ENCODE measurements at regions not wholly inside any gene's neighbourhood (a gene's known extent, or its start where the extent isn't known, plus 50 kb on each side); places are given as distances from the start of the nearest gene placed in this dataset.

DNA sequence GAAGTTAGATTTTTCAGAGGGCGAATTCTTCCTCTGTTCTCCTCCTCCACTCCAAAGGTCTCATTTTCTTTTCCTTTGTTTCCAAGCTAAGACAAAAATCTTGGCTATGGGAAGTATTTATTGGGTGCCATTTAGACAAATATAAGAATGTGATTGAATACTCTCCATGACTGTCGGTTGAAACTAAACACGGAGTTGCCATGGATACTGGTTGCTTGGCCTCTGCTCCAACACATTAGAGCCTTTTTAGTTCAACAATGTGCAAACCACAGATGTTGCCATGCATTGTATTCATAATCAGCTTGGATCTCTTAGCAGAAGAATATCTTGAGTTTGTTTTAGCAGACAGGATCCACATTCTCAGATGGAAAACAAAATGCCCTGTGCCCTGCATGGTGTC is 366.5 kb upstream of the LCORL start:
- Histone ChIP-seq H3K9me3 (ENCODE audit: control insufficient read depth, low read depth, low read length) (no peaks in the 10 kb centered on the region), H2BK20ac (ENCODE audit: low read depth, low read length, poor library complexity, severe bottlenecking) (no peak overlapping the region), H3K23me2 (ENCODE audit: insufficient read length, low read depth, low read length, poor library complexity, severe bottlenecking) (no peaks in the 10 kb centered on the region), H4K91ac (ENCODE audit: insufficient read length, low read depth, low read length) (no peak overlapping the region), H3K79me2 (ENCODE audit: insufficient read depth, low read length) (no peaks in the 10 kb centered on the region), H3K79me1 (ENCODE audit: insufficient read depth, low read depth, low read length, poor library complexity, severe bottlenecking) (no peaks in the 10 kb centered on the region), H4K20me1 (ENCODE audit: control insufficient read depth, insufficient read depth, insufficient read length) (no peaks in the 10 kb centered on the region), H2BK12ac (ENCODE audit: insufficient read length, low read depth, low read length) (no peak overlapping the region), H3K9ac (ENCODE audit: extremely low read depth, insufficient read length, low read length) (no peak overlapping the region), H3K4me2 (ENCODE audit: insufficient read depth, insufficient read length, low read length) (no peak overlapping the region), H3K4ac (ENCODE audit: low read depth, low read length) (no peak overlapping the region), H3K4me1 (ENCODE audit: insufficient read depth, low read length) (no peaks in the 10 kb centered on the region), H3T11ph (ENCODE audit: low read length) (no peak overlapping the region), H2BK5ac (ENCODE audit: insufficient read length, low read length) (no peak overlapping the region), H2BK15ac (ENCODE audit: low read depth, low read length) (no peak overlapping the region), H3K14ac (ENCODE audit: insufficient read depth, low read length) (no peak overlapping the region), H4K5ac (ENCODE audit: insufficient read length, low read depth, low read length) (no peak overlapping the region), H2AK5ac (ENCODE audit: insufficient read length, low read length) (no peak overlapping the region), H3K56ac (ENCODE audit: insufficient read length, low read depth, low read length) (no peak overlapping the region), H2AFZ (ENCODE audit: low read length) (no peak overlapping the region), H3K23ac (ENCODE audit: insufficient read length, low read depth, low read length) (no peak overlapping the region), H3K27ac (ENCODE audit: insufficient read length, low read depth, low read length) (no peak overlapping the region), H2BK120ac (ENCODE audit: low read depth, low read length, poor library complexity, severe bottlenecking) (no peak overlapping the region), H3K18ac (ENCODE audit: insufficient read length, low read depth, low read length) (no peak overlapping the region), H4K8ac (replicated peaks; ENCODE audit: insufficient read length, low read depth, low read length) (no peak overlapping the region), H3K27me3 (ENCODE audit: insufficient read depth, low read length) (no peaks in the 10 kb centered on the region)
- Mint-ChIP-seq H3K4me3 (no peak overlapping the region), H3K36me3 (ENCODE audit: insufficient read depth in 1 of 3, low read depth in 3 of 3) (peaks cover 0 to 11% (median 1%) of the 10 kb centered on the region in 3 experiments; a peak in 3 of 7 replicates), H3K4me1 (no peaks in the 10 kb centered on the region), H3K9me3 (peaks cover 10 to 18% of the 10 kb centered on the region in 2 experiments), H3K27ac (no peak overlapping the region), H3K27me3 (ENCODE audit: low read depth) (peaks cover 21% of the 10 kb centered on the region)
- DNase-seq = no peak
- no CpG with 5 or more reads among the region's 3 CpGs for WGBS (ENCODE audit: extremely low coverage, insufficient read length, low lambda C conversion rate)
- TF ChIP-seq, protein P1, sequence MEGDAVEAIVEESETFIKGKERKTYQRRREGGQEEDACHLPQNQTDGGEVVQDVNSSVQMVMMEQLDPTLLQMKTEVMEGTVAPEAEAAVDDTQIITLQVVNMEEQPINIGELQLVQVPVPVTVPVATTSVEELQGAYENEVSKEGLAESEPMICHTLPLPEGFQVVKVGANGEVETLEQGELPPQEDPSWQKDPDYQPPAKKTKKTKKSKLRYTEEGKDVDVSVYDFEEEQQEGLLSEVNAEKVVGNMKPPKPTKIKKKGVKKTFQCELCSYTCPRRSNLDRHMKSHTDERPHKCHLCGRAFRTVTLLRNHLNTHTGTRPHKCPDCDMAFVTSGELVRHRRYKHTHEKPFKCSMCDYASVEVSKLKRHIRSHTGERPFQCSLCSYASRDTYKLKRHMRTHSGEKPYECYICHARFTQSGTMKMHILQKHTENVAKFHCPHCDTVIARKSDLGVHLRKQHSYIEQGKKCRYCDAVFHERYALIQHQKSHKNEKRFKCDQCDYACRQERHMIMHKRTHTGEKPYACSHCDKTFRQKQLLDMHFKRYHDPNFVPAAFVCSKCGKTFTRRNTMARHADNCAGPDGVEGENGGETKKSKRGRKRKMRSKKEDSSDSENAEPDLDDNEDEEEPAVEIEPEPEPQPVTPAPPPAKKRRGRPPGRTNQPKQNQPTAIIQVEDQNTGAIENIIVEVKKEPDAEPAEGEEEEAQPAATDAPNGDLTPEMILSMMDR (conservative IDR thresholded peaks at IDR 0.05) = no peak
